Right lobe of liver (tissue), 6 donors: ENCODE measurements at regions not wholly inside any gene's neighbourhood (a gene's known extent, or its start where the extent isn't known, plus 50 kb on each side); places are given as distances from the start of the nearest gene placed in this dataset.

Experiments used
- ATAC-seq, 4 donors: fragments of 200-7000 bp; cut with Tn5 transposase; one replicate each; pipeline ENCODE4 v1.9.1; 2020; ENCODE audit warnings: mild to moderate bottlenecking in 4 of 4, moderate library complexity in 4 of 4
- DNase-seq, 3 donors: peaks; one replicate each; pipeline ENCODE4 v3.0.0-alpha.2; 2020
- H3K27ac ChIP-seq, 3 donors: fragments of 200-600 bp; one replicate each; pipeline ENCODE4 v1.8.0; 2022
- H3K27me3 ChIP-seq, 2 donors: fragments of 200-600 bp; one replicate each; pipeline ENCODE4 v1.8.0; 2022
- H3K36me3 ChIP-seq, 4 donors: fragments of 200-600 bp; sonication (generic) in 1 of 4; one replicate each; pipeline versions ENCODE4 v1.5.1 to v1.8.0; 2017 to 2022; ENCODE audit warnings: control low read depth in 1 of 4
- H3K4me1 ChIP-seq, 4 donors: fragments of 200-600 bp; sonication (generic) in 1 of 4; one replicate each; pipeline versions ENCODE4 v1.5.1 to v1.8.0; 2017 to 2022; ENCODE audit warnings: control low read depth in 1 of 4
- H3K4me3 ChIP-seq, 3 donors: fragments of 200-600 bp; one replicate each; pipeline ENCODE4 v1.8.0; 2022
- H3K9me3 ChIP-seq, 4 donors: fragments of 200-600 bp; sonication (generic) in 1 of 4; one replicate each; pipeline versions ENCODE4 v1.5.1 to v1.8.0; 2017 to 2022; ENCODE audit warnings: control low read depth in 1 of 4
- POLR2A ChIP-seq: fragments of 450-650 bp; IDR thresholded peaks from one replicate; pipeline ENCODE4 v1.6.1; 2017; ENCODE audit warnings: antibody characterized with exemption, mild to moderate bottlenecking
- WGBS: methylation state at CpG from one replicate; pipeline ENCODE4 v1.1.6; 2018; ENCODE audit warnings: low coverage, low lambda C conversion rate; ENCODE audit not compliant: insufficient coverage; ENCODE audit errors: missing lambda C conversion rate; 5-methylcytosine and 5-hydroxymethylcytosine counted together
- intact Hi-C, 2 donors: fragments of 100-400 bp; cut with DNase I; formaldehyde crosslinking; loops; one replicate each; pipeline versions ENCODE4 v1.11.2 to v1.14.1; 2022
- TF ChIP-seq, protein P1 (sequence below), 4 donors: fragments of 200-600 bp in 3 of 4; fragments of 450-650 bp in 1 of 4; IDR thresholded peaks; one replicate each; pipeline versions ENCODE4 v1.5.1 to v1.8.0; 2016 to 2022; ENCODE audit warnings: antibody characterized with exemption in 4 of 4, mild to moderate bottlenecking in 2 of 4
- donor health status: DM: no; HTN: yes; CAD: no.
- donor health status: DM: no; HTN: no; CAD: no.
- donor health status: DM: no; HTN: no; CAD: no.
- donor health status: DM: no; HTN: yes; CAD: no.
- donor health status: DM: no; HTN: yes; CAD: no.

DNA sequence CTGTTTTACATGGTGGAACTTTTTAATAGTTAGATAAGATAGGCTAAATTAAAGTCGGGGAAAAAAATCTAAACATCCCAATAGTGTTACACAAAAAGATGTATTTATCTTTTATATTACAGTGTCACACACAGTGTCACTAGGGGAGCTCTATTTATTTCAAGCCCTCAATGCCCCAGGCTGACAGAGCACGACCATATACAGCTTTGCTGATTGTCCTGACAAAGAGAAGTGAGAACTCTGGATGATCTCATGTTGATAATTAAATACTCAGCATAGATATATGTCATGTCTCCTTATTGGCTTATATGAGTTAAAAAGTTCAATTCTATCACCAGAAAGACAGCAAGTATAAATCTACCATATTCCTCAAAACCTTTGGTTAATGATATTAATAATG lies 594.3 kb downstream of the LRFN5 start:
- DNase-seq = no peak
- no peak overlapping the region for H3K4me3 ChIP-seq
- H3K27ac ChIP-seq = no peak overlapping the region
- H3K9me3 ChIP-seq = no peaks in the 10 kb centered on the region
- H3K4me1 ChIP-seq = no peaks in the 10 kb centered on the region
- TF ChIP-seq, protein P1, sequence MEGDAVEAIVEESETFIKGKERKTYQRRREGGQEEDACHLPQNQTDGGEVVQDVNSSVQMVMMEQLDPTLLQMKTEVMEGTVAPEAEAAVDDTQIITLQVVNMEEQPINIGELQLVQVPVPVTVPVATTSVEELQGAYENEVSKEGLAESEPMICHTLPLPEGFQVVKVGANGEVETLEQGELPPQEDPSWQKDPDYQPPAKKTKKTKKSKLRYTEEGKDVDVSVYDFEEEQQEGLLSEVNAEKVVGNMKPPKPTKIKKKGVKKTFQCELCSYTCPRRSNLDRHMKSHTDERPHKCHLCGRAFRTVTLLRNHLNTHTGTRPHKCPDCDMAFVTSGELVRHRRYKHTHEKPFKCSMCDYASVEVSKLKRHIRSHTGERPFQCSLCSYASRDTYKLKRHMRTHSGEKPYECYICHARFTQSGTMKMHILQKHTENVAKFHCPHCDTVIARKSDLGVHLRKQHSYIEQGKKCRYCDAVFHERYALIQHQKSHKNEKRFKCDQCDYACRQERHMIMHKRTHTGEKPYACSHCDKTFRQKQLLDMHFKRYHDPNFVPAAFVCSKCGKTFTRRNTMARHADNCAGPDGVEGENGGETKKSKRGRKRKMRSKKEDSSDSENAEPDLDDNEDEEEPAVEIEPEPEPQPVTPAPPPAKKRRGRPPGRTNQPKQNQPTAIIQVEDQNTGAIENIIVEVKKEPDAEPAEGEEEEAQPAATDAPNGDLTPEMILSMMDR (IDR thresholded peaks at IDR 0.05) = no peak
- TF ChIP-seq POLR2A = no peak
- no peaks in the 10 kb centered on the region for H3K27me3 ChIP-seq
- 39% methylated on average over 2 of the region's 2 CpGs for WGBS
- no peaks in the 10 kb centered on the region for H3K36me3 ChIP-seq
- ATAC-seq = no peak
- intact Hi-C loops = no loop called here

DNA sequence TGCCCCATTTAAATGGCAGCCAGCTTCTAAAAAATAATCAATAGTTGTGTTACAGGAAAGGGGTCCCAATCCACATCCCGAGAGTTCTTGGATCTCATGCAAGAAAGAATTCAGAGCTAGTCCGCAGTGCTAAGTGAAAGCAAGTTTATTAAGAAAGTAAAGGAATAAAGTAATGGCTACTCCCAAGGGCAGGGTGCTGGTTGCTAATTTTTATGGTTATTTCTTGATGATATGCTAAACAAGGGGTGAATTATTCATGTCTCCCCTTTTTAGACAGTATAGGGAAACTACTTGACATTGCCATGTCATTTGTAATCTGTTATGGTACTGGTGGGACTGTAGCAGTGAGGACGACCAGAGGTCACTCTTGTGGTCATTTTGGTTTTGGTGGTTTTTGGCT lies 591.3 kb downstream of the LRFN5 start:
- Histone ChIP-seq H3K4me1 (no peaks in the 10 kb centered on the region), H3K9me3 (no peaks in the 10 kb centered on the region), H3K36me3 (no peaks in the 10 kb centered on the region), H3K27ac (no peak overlapping the region), H3K27me3 (no peaks in the 10 kb centered on the region), H3K4me3 (no peak overlapping the region)
- no peak for TF ChIP-seq POLR2A
- TF ChIP-seq, protein P1 (IDR thresholded peaks at IDR 0.05) = no peak
- no peak for ATAC-seq
- intact Hi-C loops = no loop called here
- DNase-seq = no peak
- WGBS = 48% methylated on average over 3 of the region's 3 CpGs

DNA sequence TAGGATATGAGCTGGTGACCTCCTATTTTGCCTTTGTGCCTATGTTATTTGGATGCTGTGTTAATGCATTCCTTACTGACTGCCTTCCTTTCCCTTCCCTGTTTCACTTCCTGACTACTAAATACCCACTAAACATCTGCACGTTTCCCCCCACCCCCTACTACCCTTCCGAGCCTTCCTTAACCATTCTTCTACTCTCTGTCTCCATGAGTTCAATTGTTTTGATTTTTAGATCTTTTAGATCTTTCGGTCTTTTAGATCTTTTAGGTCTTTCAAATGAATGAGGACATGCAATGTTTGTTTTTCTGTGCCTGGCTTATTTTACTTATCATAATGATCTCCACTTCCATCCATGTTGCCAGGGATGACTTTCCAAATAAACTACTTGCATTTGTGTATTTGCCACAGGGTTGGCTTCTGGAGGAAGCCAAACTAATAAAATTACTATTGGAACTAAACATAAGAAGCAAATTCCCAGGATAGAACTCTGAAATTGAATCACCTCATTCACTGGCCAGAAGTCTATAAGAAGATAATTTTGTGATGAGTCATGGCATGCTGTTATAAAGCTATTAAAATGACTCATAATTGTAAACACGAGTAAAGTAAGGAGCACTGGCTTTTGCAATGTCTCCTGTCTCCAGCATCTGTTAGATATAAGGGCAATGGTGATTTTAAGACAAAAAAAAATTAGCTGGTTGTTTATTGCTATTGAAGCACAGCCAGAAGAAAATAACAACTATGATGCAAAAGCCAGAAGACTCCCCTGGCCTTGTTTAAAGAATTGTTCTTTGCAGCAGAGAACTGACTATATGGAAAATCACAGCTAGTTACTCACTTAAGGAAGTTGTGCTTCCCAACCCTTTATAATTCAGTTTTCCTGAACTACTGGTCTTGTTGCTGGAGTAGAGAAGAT lies 586.3 kb downstream of the LRFN5 start:
- H3K27ac ChIP-seq = no peak overlapping the region
- TF ChIP-seq POLR2A = no peak
- TF ChIP-seq, protein P1 (IDR thresholded peaks at IDR 0.05) = no peak
- H3K36me3 ChIP-seq = no peaks in the 10 kb centered on the region
- DNase-seq (no peak), ATAC-seq (no peak)
- no peak overlapping the region for H3K4me3 ChIP-seq
- H3K9me3 ChIP-seq = no peaks in the 10 kb centered on the region
- no peaks in the 10 kb centered on the region for H3K4me1 ChIP-seq
- intact Hi-C loops = no loop called here
- WGBS = 25% methylated on average over 4 of the region's 4 CpGs
- no peaks in the 10 kb centered on the region for H3K27me3 ChIP-seq

DNA sequence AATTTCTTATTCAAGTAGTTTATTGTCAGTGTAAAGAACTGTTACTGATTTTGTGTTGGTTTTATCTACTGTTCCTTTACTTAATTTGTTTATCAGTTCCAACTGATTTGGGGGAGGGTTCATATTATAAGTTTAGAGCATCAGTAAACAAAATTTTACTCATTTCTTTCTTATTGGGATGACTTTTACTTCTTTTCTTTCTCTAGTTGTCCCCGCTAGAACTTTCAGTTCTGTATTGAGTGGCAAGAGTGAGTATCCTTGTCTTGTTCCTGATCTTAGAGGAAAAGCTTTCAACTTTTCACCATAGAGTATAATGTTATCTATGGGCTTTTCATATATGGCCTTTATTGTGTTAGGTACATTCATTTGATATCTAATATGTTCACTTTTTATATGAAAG lies 584.1 kb downstream of the LRFN5 start:
- no peak for TF ChIP-seq POLR2A
- TF ChIP-seq, protein P1 (IDR thresholded peaks at IDR 0.05) = no peak
- H3K36me3 ChIP-seq = no peaks in the 10 kb centered on the region
- no peaks in the 10 kb centered on the region for H3K27me3 ChIP-seq
- 57% methylated on average over 1 of the region's 1 CpG for WGBS
- no peak overlapping the region for H3K4me3 ChIP-seq
- ATAC-seq (no peak), DNase-seq (no peak)
- no peaks in the 10 kb centered on the region for H3K9me3 ChIP-seq
- H3K4me1 ChIP-seq = no peaks in the 10 kb centered on the region
- intact Hi-C loops = no loop called here
- no peak overlapping the region for H3K27ac ChIP-seq
